Fibroblast of lung (primary cell): ENCODE measurements at regions not wholly inside any gene's neighbourhood (a gene's known extent, or its start where the extent isn't known, plus 50 kb on each side); places are given as distances from the start of the nearest gene placed in this dataset.

Experiments used
- DNase-seq, 2 donors: peaks; one replicate each; pipeline versions ENCODE4 v3.0.0 to v3.0.0-alpha.2; 2010; ENCODE audit warnings: low read depth in 2 of 2
- H2AFZ ChIP-seq: 2 replicates; pipeline ENCODE4 v1.5.1; 2012; ENCODE audit warnings: low read length, control low read depth, inconsistent platforms
- H3K27ac ChIP-seq: 2 replicates; pipeline ENCODE4 v1.5.1; 2011; ENCODE audit warnings: low read length, control low read depth; ENCODE audit not compliant: insufficient read depth
- H3K27me3 ChIP-seq: 2 replicates; pipeline ENCODE4 v1.5.1; 2011; ENCODE audit warnings: mild to moderate bottlenecking, low read length; ENCODE audit not compliant: control insufficient read depth, insufficient read depth
- H3K36me3 ChIP-seq: 2 replicates; pipeline ENCODE4 v1.5.1; 2011; ENCODE audit warnings: low read length; ENCODE audit not compliant: control insufficient read depth, insufficient read depth
- H3K4me1 ChIP-seq: 2 replicates; pipeline ENCODE4 v1.5.1; 2011; ENCODE audit warnings: low read length; ENCODE audit not compliant: control insufficient read depth, insufficient read depth; ENCODE audit errors: extremely low read depth
- H3K4me2 ChIP-seq: 2 replicates; pipeline ENCODE4 v1.5.1; 2011; ENCODE audit warnings: low read length, control low read depth; ENCODE audit not compliant: insufficient read depth; ENCODE audit errors: extremely low read depth
- H3K4me3 ChIP-seq, 4 experiments: fragments of 200-600 bp in 1 of 4; sonication (generic) in 1 of 4; replicated peaks in 1 of 4; 2 replicates each; pipeline ENCODE4 v1.5.1; 2011 to 2016; ENCODE audit warnings: low read length in 4 of 4, low read depth in 3 of 4, mild to moderate bottlenecking in 3 of 4, control low read depth in 2 of 4, inconsistent platforms in 1 of 4, mixed read lengths in 1 of 4; ENCODE audit not compliant: insufficient read depth in 1 of 4; ENCODE audit errors: control extremely low read depth in 1 of 4
- H3K79me2 ChIP-seq: 2 replicates; pipeline ENCODE4 v1.5.1; 2012; ENCODE audit warnings: mild to moderate bottlenecking, low read length, inconsistent platforms; ENCODE audit not compliant: control insufficient read depth, insufficient read depth
- H3K9ac ChIP-seq: 2 replicates; pipeline ENCODE4 v1.5.1; 2011; ENCODE audit warnings: mild to moderate bottlenecking, low read length, control low read depth; ENCODE audit not compliant: insufficient read depth
- H3K9me3 ChIP-seq: 2 replicates; pipeline ENCODE4 v1.5.1; 2012; ENCODE audit warnings: low read depth, low read length; ENCODE audit not compliant: control insufficient read depth, insufficient read depth
- H4K20me1 ChIP-seq: 2 replicates; pipeline ENCODE4 v1.5.1; 2011; ENCODE audit warnings: low read length; ENCODE audit not compliant: control insufficient read depth, insufficient read depth; ENCODE audit errors: extremely low read depth
- CTCF ChIP-seq, 2 donors: IDR thresholded peaks in 1 of 2; conservative IDR thresholded peaks in 1 of 2; 1 replicate in 1 of 2; 2 replicates in 1 of 2; pipeline ENCODE4 v1.5.1; 2011 to 2012; ENCODE audit warnings: low read length in 2 of 2, control low read depth in 1 of 2, inconsistent platforms in 1 of 2, low read depth in 1 of 2, mild to moderate bottlenecking in 1 of 2
- EZH2 ChIP-seq: IDR thresholded peaks from 2 replicates; pipeline ENCODE4 v1.5.1; 2012; ENCODE audit warnings: low read length, control low read depth, mild to moderate bottlenecking; ENCODE audit errors: missing control alignments

GRCh38 chr10:8752146-8752843 is 697.8 kb downstream of the GATA3 start:
- H3K4me3 ChIP-seq, result no peak overlapping the region
- DNase-seq, result no peak
- no peak overlapping the region for H2AFZ ChIP-seq
- H3K79me2 ChIP-seq, result no peaks in the 10 kb centered on the region
- H4K20me1 ChIP-seq, result no peaks in the 10 kb centered on the region
- no peak overlapping the region for H3K4me2 ChIP-seq
- no peak overlapping the region for H3K9ac ChIP-seq
- TF ChIP-seq CTCF (conservative IDR thresholded peaks at IDR 0.05 in 1 of 2, IDR thresholded peaks at IDR 0.05 in 1 of 2; ENCODE audit: low read depth in 1 of 2, low read length in 2 of 2) (no peak), EZH2 (no peak)
- H3K36me3 ChIP-seq, result no peaks in the 10 kb centered on the region
- no peaks in the 10 kb centered on the region for H3K9me3 ChIP-seq
- no peaks in the 10 kb centered on the region for H3K27me3 ChIP-seq
- no peaks in the 10 kb centered on the region for H3K4me1 ChIP-seq
- H3K27ac ChIP-seq, result no peak overlapping the region

GRCh38 chr10:8758029-8758428 is 703.5 kb downstream of the GATA3 start:
- no peak for TF ChIP-seq CTCF (conservative IDR thresholded peaks at IDR 0.05 in 1 of 2, IDR thresholded peaks at IDR 0.05 in 1 of 2; ENCODE audit: low read depth in 1 of 2, low read length in 2 of 2)
- no peak for TF ChIP-seq EZH2
- Histone ChIP-seq H3K4me3 (no peak overlapping the region), H3K9me3 (no peaks in the 10 kb centered on the region)

GRCh38 chr10:8766899-8767298 is 712.4 kb downstream of the GATA3 start:
- Histone ChIP-seq H3K79me2 (no peaks in the 10 kb centered on the region), H4K20me1 (no peaks in the 10 kb centered on the region), H3K4me2 (no peak overlapping the region), H3K4me3 (no peak overlapping the region), H3K27me3 (no peaks in the 10 kb centered on the region), H3K4me1 (no peaks in the 10 kb centered on the region), H3K27ac (no peak overlapping the region), H3K9ac (no peak overlapping the region), H3K36me3 (no peaks in the 10 kb centered on the region), H3K9me3 (no peaks in the 10 kb centered on the region), H2AFZ (no peak overlapping the region)
- TF ChIP-seq CTCF (conservative IDR thresholded peaks at IDR 0.05 in 1 of 2, IDR thresholded peaks at IDR 0.05 in 1 of 2; ENCODE audit: low read depth in 1 of 2, low read length in 2 of 2) (no peak), EZH2 (no peak)
- no peak for DNase-seq

More at GRCh38 chr10:8758029-8758428, 703.5 kb downstream of the GATA3 start:
- Histone ChIP-seq H3K36me3 (no peaks in the 10 kb centered on the region), H3K9ac (no peak overlapping the region), H3K4me2 (no peak overlapping the region), H3K27ac (no peak overlapping the region), H3K79me2 (no peaks in the 10 kb centered on the region), H4K20me1 (no peaks in the 10 kb centered on the region), H3K4me1 (no peaks in the 10 kb centered on the region), H3K27me3 (no peaks in the 10 kb centered on the region), H2AFZ (no peak overlapping the region)
- DNase-seq, result peak in 1 of 2 donors; percentile 32
